ENCODE measurements at regions not wholly inside any gene's neighbourhood (a gene's known extent, or its start where the extent isn't known, plus 50 kb on each side); places are given as distances from the start of the nearest gene placed in this dataset.

DNA sequence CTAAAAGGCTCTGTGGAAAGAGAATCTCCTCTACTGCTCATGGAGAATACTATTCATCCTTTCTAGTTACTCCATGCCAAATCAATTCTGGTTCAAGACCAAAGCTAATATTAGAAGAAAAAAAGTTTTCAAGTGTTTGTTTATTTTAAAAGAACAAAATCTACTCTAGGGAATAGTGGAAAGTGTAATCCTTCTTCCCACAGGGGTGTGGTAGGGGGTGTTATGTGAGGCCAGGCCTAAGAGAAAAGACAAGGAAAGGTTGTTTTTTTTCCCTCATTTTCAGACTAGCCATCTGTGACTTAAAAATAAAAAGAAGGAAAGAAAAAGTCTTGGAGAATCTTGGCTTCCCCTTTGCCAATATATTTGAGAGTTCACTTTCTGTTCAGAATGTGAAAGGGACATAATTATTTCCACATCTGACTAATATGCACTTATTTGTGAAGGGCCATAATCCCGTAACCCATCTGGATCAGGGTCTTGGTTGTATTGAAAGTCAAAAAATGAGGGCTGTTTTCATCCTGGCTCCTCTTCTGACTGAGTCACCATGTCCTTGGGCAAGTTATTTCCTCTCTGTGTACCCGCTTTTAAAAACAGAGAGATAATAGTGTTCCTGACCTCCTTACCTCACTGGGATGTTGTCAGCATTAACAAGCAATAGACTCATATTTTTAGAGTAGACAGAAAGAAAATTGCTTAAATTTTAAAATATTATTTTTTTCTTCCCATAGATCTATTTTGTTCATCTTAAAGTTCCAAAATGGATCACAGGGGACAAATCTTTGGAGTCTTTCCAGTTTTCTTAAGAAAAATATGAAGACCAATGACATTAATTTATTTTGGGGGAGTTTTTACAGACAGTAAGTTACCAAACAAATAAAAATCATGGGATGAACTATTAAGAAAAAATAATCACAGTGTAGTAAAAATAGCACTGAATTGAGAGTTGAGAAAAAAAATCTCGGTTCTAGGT lies 233.7 kb downstream of the IBTK start:
- no peak for DNase-seq

- no peak for DNase-seq
Observed at GRCh38 chr6:82006027-82006738, 241.4 kb downstream of the IBTK start.

GRCh38 chr6:82000551-82000950 lies 247.0 kb downstream of the IBTK start:
- no peak for DNase-seq

- DNase-seq: no peak
Observed at GRCh38 chr6:81999826-82000225, 247.3 kb upstream of the TENT5A start.

DNA sequence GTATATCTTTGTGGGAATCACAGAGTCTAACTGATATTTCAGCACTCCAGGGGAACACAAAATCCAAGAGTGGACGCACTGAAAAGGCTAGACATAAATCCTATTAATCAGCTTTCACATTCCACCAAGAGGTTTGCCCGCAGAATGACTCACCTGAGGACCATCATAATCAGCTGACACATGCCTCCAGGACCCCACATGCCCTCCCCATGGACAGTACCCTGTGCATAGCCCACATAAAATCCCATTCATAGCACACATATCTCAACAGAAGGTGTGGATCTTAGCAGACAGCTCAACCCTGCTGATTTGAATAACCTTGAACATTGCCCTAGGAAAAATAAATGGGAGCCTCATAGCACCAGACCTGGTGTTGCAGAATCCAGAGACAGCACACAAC lies 246.8 kb upstream of the TENT5A start:
- DNase-seq: no peak

DNA sequence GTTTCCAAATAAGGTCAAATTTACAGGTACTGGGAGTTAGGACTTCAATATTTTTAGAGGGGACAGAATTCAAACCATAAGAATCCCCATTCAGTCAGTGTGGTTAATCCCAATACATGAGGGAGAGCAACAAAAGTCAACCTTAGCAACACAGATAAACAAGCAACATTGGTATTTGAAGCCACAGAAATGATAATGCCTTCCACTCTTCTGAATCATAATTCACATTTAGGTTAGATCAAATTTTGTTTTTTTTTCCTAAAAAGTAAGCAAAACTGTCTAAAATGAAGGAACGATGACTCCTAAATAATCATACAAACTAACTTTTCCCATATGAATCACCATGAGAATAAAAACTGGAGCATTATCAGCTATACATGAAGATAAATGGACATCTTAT lies 246.0 kb upstream of the TENT5A start:
- DNase-seq: no peak

DNA sequence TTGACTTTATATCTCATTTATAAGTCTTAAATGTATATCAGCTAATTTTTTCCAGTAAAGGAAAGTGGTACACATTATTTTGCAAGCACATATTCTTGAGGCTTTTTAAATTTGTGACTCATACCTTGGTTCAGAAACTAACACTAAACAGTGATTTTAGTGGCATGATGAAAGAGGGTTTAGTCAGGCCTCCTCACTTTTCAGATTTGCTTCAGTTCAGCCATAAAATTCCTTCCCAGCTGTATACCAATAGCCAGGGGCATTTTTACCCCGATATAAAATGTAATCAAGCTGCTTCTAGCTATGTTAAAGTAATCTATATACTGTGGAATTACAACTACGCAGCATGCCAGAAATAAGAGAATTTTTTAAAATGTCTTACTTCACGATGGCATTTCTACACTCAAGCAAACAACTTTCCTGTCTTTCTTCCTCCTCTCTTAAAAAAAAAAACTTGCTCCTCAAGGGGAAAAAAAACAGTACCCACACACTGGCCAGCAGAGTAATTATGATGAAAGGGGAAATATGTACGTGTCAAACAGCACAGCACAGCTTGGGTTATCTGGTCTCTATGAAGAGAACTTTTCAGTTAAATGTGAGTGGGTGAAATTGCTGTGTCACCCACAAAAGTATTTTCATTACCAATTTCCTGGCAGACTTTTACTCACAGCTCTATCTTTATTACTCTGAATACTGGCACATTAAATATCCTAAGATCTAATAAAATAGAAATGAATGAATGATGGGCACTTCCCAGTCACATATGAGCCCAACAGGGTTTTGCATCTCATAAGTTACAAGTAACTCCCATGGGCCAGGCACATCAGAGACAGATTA lies 244.8 kb upstream of the TENT5A start:
- no peak for DNase-seq

DNA sequence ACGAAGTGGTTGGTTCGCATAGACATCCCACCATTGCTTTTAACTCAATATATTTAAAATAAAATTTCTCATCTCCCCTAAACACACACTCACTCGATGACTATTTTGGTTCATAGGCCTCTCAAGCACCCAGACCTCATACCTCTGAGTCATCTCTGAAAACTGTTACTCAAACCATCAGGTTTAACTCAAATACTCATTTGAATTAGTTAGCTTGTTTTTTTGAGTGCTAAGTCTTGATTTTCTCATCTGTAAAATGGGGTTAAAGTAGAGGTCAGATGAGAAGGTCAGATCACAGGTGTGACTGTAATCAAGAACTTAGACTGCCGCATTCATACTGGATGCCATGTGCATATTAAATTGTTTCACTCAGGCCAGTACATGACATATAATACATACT lies 243.9 kb upstream of the TENT5A start:
- DNase-seq: no peak

DNA sequence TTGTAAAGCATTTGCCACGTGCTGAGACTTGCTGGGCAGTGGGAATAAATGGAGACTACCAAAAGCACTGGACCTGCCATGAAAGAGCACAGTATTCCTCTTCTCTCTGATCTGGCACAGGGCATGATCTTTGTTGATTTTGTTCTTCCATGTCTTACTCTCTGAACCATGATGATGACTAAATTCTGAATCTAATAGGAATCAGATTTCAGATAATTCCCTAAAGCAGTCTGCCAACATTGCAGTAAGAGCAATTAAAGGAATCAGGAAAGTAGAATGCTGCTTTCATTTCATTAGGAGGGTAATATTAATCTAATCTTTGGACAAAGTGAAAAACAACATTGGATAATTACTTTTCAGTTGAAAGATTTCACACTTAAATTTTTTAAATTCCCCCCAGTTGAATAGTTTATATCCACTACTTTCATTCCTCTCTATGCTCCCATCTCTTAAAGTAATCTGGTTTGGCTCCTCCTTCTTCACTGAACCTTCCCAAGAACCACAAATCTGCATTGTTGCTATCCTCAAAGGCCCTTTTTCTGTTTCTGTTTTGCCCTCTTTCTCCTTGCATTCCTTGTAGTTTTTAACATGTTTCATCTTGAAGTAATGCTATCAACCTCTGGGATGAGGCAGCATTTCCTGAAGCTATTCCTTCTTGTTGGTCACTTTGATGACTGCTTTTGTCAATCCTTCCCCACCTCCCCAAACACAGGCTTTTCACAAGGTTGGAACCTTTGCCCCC lies 243.2 kb upstream of the TENT5A start:
- no peak for DNase-seq

DNA sequence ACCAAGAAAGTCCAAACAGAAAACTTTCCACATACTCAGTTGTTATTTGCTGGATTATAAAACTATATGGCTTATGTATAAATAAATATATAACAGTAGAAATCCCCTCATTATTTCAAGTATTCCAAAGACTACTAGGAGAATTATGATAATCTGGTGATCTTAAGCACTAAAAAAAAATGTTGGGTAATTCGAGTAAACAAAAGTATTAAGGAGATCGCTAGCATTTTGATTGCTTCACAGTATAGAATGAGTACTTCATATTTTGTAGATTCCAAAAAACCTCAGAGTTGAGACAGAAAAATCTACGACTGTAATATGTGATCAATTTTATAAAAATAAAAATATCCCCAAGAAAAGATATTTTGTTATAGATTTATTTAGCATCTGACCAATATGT lies 236.4 kb upstream of the TENT5A start:
- DNase-seq: no peak

DNA sequence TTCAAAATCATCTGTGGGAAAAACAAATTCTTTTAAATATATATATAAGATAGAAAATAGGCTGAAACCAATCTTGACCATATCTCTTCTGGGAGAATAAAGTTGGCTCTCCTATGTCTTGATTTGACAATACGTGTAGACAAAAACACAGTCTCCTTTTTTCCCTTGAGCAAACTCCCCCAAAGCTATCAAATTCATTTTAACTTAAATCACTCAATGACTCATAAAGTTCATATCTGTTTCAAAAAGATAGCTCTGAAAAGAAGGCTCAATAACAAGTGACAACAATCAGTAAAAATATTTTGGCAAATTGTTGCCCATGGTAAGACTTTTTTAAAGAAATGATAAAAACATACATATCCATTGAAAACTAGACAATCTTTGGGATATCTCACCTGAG lies 236.0 kb upstream of the TENT5A start:
- DNase-seq: no peak

DNA sequence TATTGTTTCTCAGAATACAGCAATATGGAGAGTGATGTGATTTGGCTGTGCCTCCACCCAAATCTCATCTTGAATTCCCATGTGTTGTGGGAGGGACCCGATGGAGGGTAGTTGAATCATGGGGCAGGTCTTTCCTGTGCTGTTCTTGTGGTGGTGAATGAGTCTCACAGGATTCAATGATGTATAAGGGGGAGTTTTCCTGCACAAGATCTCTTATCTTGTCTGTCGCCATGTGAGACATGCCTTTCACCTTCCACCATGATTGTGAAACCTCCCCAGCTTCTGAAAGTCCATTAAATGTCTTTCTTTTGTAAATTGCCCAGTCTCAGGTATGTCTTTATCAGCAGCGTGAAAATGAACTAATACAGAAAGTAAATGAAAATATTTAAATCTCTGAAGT lies 234.8 kb upstream of the TENT5A start:
- no peak for DNase-seq

- no peak for DNase-seq
Observed at GRCh38 chr6:81985191-81985590, 232.7 kb upstream of the TENT5A start.

- DNase-seq: no peak
Observed at GRCh38 chr6:81984599-81984998, 232.1 kb upstream of the TENT5A start.

DNA sequence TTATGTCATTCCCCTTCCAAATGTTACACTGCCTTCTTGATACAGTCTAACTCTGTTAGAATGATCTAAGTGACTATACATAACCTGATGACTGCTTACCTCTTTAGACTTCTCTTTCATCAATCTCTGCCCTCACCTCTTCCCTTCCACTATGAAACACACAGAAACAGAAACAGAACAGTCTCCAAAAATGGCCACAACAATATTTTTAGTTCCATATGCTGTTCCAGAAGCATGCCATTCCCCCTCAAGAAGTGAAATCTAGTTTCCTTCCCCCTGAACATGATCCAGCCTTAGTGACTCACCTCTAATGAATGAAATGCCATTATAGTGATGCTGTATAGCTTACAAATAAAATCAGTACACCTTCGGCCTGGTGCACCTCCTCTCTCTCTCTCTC lies 229.3 kb upstream of the TENT5A start:
- no peak for DNase-seq

DNA sequence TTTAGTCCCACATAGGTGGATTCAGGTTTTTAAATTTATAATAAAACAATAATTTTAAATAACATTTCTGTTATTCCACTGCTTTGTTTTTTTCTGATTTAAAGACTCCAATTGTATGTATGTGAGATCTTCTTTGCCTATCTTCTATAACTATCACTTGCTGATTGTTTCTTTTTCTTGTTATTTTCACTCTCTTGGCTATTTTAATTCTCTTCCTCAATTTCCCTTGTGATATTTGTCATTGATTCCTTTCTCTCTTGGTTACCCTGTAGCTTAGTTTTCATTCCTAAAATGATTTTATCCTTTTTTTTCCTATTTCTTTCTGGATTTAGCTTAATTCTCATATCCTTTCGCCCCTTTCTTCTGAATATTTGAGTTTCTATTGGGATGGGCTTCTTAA lies 227.3 kb upstream of the TENT5A start:
- no peak for DNase-seq

- DNase-seq: no peak
Observed at GRCh38 chr6:81979329-81979728, 226.8 kb upstream of the TENT5A start.

DNA sequence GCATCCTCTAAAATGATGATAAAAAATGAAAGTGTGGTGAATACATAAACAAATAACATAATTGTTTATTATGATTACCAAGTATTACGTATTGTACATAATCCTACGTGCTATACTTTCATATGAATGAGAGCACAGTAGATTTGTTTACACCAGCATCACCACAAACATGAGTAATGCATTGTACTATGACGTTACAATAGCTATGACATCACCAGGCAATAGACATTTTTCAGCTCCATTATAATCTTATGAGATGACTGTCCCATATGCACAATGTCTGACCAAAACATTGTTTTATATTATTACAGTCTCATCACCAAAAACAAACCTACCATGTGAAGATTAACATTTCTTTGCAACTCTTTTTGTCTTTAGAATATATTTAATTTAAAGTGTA lies 225.7 kb upstream of the TENT5A start:
- no peak for DNase-seq

- DNase-seq: no peak
Observed at GRCh38 chr6:81977486-81977885, 225.0 kb upstream of the TENT5A start.

GRCh38 chr6:81969814-81970213 lies 217.3 kb upstream of the TENT5A start:
- DNase-seq: no peak

- DNase-seq: no peak
Observed at GRCh38 chr6:81969011-81969410, 216.5 kb upstream of the TENT5A start.

DNA sequence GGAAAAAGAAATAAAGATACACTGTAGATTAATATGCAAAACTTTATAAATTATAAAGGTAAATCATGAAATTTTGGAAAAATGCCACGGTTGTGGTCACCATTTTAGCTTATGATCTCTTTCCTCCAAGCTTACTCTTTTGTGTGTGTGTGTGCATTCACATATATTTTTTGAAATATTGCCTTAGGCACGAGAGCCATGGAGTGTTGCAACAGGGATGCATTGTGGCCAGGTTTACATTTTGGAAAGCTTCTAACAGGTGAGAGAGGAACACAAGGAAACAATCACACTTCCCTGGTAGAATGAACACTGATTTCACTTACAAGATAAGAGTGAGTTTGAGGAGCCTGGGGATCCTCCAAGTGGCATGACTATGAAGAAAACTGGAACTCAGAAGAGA lies 214.5 kb upstream of the TENT5A start:
- DNase-seq: no peak

DNA sequence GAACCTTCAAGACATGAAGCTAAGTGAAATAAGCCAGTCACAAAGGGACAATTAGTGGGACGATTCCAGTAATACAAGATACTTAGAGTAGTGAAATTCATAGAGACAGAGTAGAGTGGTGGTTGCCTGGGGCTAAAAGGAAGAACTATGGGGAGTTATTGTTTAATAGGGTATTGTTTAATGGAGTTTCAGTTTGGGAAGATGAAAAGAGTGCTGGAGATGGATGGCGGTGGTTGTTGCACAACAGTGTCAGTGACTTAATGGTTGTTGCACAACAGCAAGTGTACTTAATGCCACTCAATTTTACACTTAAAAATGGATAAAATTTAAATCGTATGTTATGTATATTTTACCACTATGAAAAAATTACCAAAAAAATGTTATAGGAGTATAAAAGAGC lies 209.7 kb upstream of the TENT5A start:
- no peak for DNase-seq

Data from CD4-positive, alpha-beta T cell treated with Interleukin-10 for 1 hour (primary cell).